GM19193 (cell line): ENCODE measurements at regions not wholly inside any gene's neighbourhood (a gene's known extent, or its start where the extent isn't known, plus 50 kb on each side); places are given as distances from the start of the nearest gene placed in this dataset.

Experiments
- POLR2A ChIP-seq: IDR thresholded peaks from 4 replicates; pipeline ENCODE4 v1.6.1; 2011; ENCODE audit not compliant: insufficient read depth, insufficient read length; ENCODE audit errors: extremely low read depth

- TF ChIP-seq POLR2A, result no peak
Measured at GRCh38 chrX:723781-724180, 93.2 kb downstream of the SHOX start.

- TF ChIP-seq POLR2A, result no peak
Measured at GRCh38 chrX:721354-721753, 90.8 kb downstream of the SHOX start.

- no peak for TF ChIP-seq POLR2A
Measured at GRCh38 chrX:720825-721224, 90.2 kb downstream of the SHOX start.

GRCh38 chrX:720250-720649, 89.7 kb downstream of the SHOX start:
- no peak for TF ChIP-seq POLR2A

- no peak for TF ChIP-seq POLR2A
Measured at GRCh38 chrX:716136-716535, 85.5 kb downstream of the SHOX start.

- TF ChIP-seq POLR2A, result no peak
Measured at GRCh38 chrX:714131-714530, 83.5 kb downstream of the SHOX start.
